H9 (cell line): ENCODE measurements at regions not wholly inside any gene's neighbourhood (a gene's known extent, or its start where the extent isn't known, plus 50 kb on each side); places are given as distances from the start of the nearest gene placed in this dataset.

Experiments
- DNase-seq: peaks from one replicate; pipeline ENCODE4 v3.0.0-alpha.2; 2017
- H2AFZ ChIP-seq: one replicate; pipeline ENCODE4 v1.6.1; 2013; ENCODE audit warnings: mild to moderate bottlenecking, low read length, control low read depth, moderate library complexity
- H2AK5ac ChIP-seq: 2 replicates; pipeline ENCODE4 v1.6.1; 2013; ENCODE audit warnings: low read length, control low read depth, mixed read lengths; ENCODE audit not compliant: insufficient read length
- H2BK120ac ChIP-seq: one replicate; pipeline ENCODE4 v1.6.1; 2013; ENCODE audit warnings: low read depth, mild to moderate bottlenecking, low read length, control low read depth, inconsistent platforms; ENCODE audit not compliant: poor library complexity, severe bottlenecking
- H2BK12ac ChIP-seq: 2 replicates; pipeline ENCODE4 v1.6.1; 2013; ENCODE audit warnings: low read length, control low read depth, mixed read lengths, low read depth; ENCODE audit not compliant: insufficient read length
- H2BK15ac ChIP-seq: 2 replicates; pipeline ENCODE4 v1.6.1; 2013; ENCODE audit warnings: low read depth, low read length, control low read depth
- H2BK20ac ChIP-seq: one replicate; pipeline ENCODE4 v1.6.1; 2013; ENCODE audit warnings: low read depth, mild to moderate bottlenecking, low read length, control low read depth, inconsistent platforms; ENCODE audit not compliant: poor library complexity, severe bottlenecking
- H2BK5ac ChIP-seq: 2 replicates; pipeline ENCODE4 v1.6.1; 2013; ENCODE audit warnings: low read length, control low read depth, mixed read lengths; ENCODE audit not compliant: insufficient read length
- H3K14ac ChIP-seq: 2 replicates; pipeline ENCODE4 v1.6.1; 2013; ENCODE audit warnings: low read length, control low read depth; ENCODE audit not compliant: insufficient read depth
- H3K18ac ChIP-seq: 2 replicates; pipeline ENCODE4 v1.6.1; 2013; ENCODE audit warnings: low read depth, mild to moderate bottlenecking, mixed read lengths, low read length, control low read depth; ENCODE audit not compliant: insufficient read length
- H3K23ac ChIP-seq: 2 replicates; pipeline ENCODE4 v1.6.1; 2013; ENCODE audit warnings: low read length, control low read depth, mixed read lengths, low read depth; ENCODE audit not compliant: insufficient read length
- H3K23me2 ChIP-seq: 2 replicates; pipeline ENCODE4 v1.6.1; 2013; ENCODE audit warnings: low read depth, mild to moderate bottlenecking, mixed read lengths, low read length, control low read depth; ENCODE audit not compliant: insufficient read length, poor library complexity, severe bottlenecking
- H3K27ac ChIP-seq: 2 replicates; pipeline ENCODE4 v1.5.1; 2013; ENCODE audit warnings: low read length, control low read depth, mixed read lengths, low read depth; ENCODE audit not compliant: insufficient read length
- H3K27me3 ChIP-seq: 2 replicates; pipeline ENCODE4 v1.6.1; 2013; ENCODE audit warnings: low read length, control low read depth, inconsistent platforms; ENCODE audit not compliant: insufficient read depth
- H3K4ac ChIP-seq: 2 replicates; pipeline ENCODE4 v1.6.1; 2013; ENCODE audit warnings: low read depth, mild to moderate bottlenecking, control low read depth, inconsistent platforms, low read length, moderate library complexity
- H3K4me1 ChIP-seq: 2 replicates; pipeline ENCODE4 v1.6.1; 2013; ENCODE audit warnings: low read length, control low read depth, inconsistent platforms; ENCODE audit not compliant: insufficient read depth
- H3K4me2 ChIP-seq: 2 replicates; pipeline ENCODE4 v1.6.1; 2013; ENCODE audit warnings: low read length, control low read depth, mixed read lengths; ENCODE audit not compliant: insufficient read length, insufficient read depth
- H3K56ac ChIP-seq: 2 replicates; pipeline ENCODE4 v1.6.1; 2013; ENCODE audit warnings: low read depth, mild to moderate bottlenecking, mixed read lengths, low read length, control low read depth; ENCODE audit not compliant: insufficient read length
- H3K79me1 ChIP-seq: 2 replicates; pipeline ENCODE4 v1.6.1; 2013; ENCODE audit warnings: low read depth, mild to moderate bottlenecking, moderate library complexity, low read length, control low read depth, inconsistent platforms; ENCODE audit not compliant: insufficient read depth, poor library complexity, severe bottlenecking
- H3K79me2 ChIP-seq: 2 replicates; pipeline ENCODE4 v1.6.1; 2013; ENCODE audit warnings: low read length, control low read depth, inconsistent platforms; ENCODE audit not compliant: insufficient read depth
- H3K9ac ChIP-seq: 2 replicates; pipeline ENCODE4 v1.6.1; 2013; ENCODE audit warnings: low read length, control low read depth, mixed read lengths; ENCODE audit not compliant: insufficient read length; ENCODE audit errors: extremely low read depth
- H3K9me3 ChIP-seq: one replicate; pipeline ENCODE4 v1.6.1; 2013; ENCODE audit warnings: low read depth, low read length, inconsistent platforms; ENCODE audit not compliant: control insufficient read depth
- H3T11ph ChIP-seq: one replicate; pipeline ENCODE4 v1.6.1; 2013; ENCODE audit warnings: mild to moderate bottlenecking, low read length, control low read depth, inconsistent platforms
- H4K20me1 ChIP-seq: one replicate; pipeline ENCODE4 v1.6.1; 2013; ENCODE audit not compliant: control insufficient read depth, insufficient read length, insufficient read depth
- H4K5ac ChIP-seq: 2 replicates; pipeline ENCODE4 v1.6.1; 2013; ENCODE audit warnings: low read depth, mild to moderate bottlenecking, mixed read lengths, low read length, control low read depth; ENCODE audit not compliant: insufficient read length
- H4K8ac ChIP-seq: replicated peaks from 2 replicates; pipeline ENCODE4 v1.6.1; 2013; ENCODE audit warnings: low read length, control low read depth, mixed read lengths, low read depth; ENCODE audit not compliant: insufficient read length
- H4K91ac ChIP-seq: 2 replicates; pipeline ENCODE4 v1.6.1; 2013; ENCODE audit warnings: low read depth, mild to moderate bottlenecking, moderate library complexity, mixed read lengths, low read length, control low read depth; ENCODE audit not compliant: insufficient read length
- H3K27ac Mint-ChIP-seq, 3 experiments: 2 replicates in 2 of 3; 3 replicates in 1 of 3; pipeline ENCODE4 v1.8.0; 2020 to 2021; ENCODE audit warnings: mixed read lengths in 3 of 3, mild to moderate bottlenecking in 1 of 3, moderate library complexity in 1 of 3
- H3K27me3 Mint-ChIP-seq: 2 replicates; pipeline ENCODE4 v1.8.0; 2021; ENCODE audit warnings: low read depth, mild to moderate bottlenecking, moderate library complexity, mixed read lengths
- H3K36me3 Mint-ChIP-seq, 3 experiments: 2 replicates in 2 of 3; 3 replicates in 1 of 3; pipeline ENCODE4 v1.8.0; 2020 to 2021; ENCODE audit warnings: low read depth in 3 of 3, mixed read lengths in 3 of 3; ENCODE audit not compliant: insufficient read depth in 1 of 3
- H3K4me1 Mint-ChIP-seq, 2 experiments: 2 replicates each; pipeline ENCODE4 v1.8.0; 2020; ENCODE audit warnings: mixed read lengths in 2 of 2
- H3K4me3 Mint-ChIP-seq, 2 experiments: 2 replicates in 1 of 2; 3 replicates in 1 of 2; pipeline ENCODE4 v1.8.0; 2020 to 2021; ENCODE audit warnings: mild to moderate bottlenecking in 2 of 2, mixed read lengths in 2 of 2, moderate library complexity in 1 of 2
- H3K9me3 Mint-ChIP-seq, 2 experiments: 2 replicates in 1 of 2; 3 replicates in 1 of 2; pipeline ENCODE4 v1.8.0; 2020; ENCODE audit warnings: mild to moderate bottlenecking in 2 of 2, mixed read lengths in 2 of 2, moderate library complexity in 1 of 2
- WGBS: extraction: QIAGEN DNeasy Blood & Tissue Kit; methylation state at CpG from one replicate; pipeline ENCODE4 v1.1.7; 2013; ENCODE audit warnings: missing lambda C conversion rate, low lambda C conversion rate, mixed read lengths; ENCODE audit not compliant: insufficient read length; ENCODE audit errors: extremely low coverage; 5-methylcytosine and 5-hydroxymethylcytosine counted together
- TF ChIP-seq, protein P1 (sequence below): fragments of 200-600 bp; sonication (generic); conservative IDR thresholded peaks from 3 replicates; pipeline ENCODE4 v1.8.0; 2021; ENCODE audit warnings: antibody characterized with exemption, mild to moderate bottlenecking

- no peak overlapping the region for H3T11ph ChIP-seq
- H4K8ac ChIP-seq: no peak overlapping the region
- H2AFZ ChIP-seq: no peak overlapping the region
- H3K23me2 ChIP-seq: no peaks in the 10 kb centered on the region
- no peak overlapping the region for H2BK20ac ChIP-seq
- H3K56ac ChIP-seq: no peak overlapping the region
- H4K91ac ChIP-seq: no peak overlapping the region
- H2BK15ac ChIP-seq: no peak overlapping the region
- no peak for DNase-seq
- no peak overlapping the region for H3K27ac ChIP-seq
- no peak overlapping the region for H2BK5ac ChIP-seq
- H2AK5ac ChIP-seq: no peak overlapping the region
- no peak overlapping the region for H3K23ac ChIP-seq
- H3K18ac ChIP-seq: no peak overlapping the region
- no peaks in the 10 kb centered on the region for H3K9me3 ChIP-seq
- H3K4me3 Mint-ChIP-seq: no peak overlapping the region
- peaks cover 12% of the 10 kb centered on the region in 2 experiments for H3K4me1 Mint-ChIP-seq
- no peaks in the 10 kb centered on the region for H3K27me3 ChIP-seq
- H3K36me3 Mint-ChIP-seq: no peaks in the 10 kb centered on the region
- H4K20me1 ChIP-seq: no peaks in the 10 kb centered on the region
- no peaks in the 10 kb centered on the region for H3K79me2 ChIP-seq
- no peak overlapping the region for H3K4me2 ChIP-seq
- no peak overlapping the region for H3K4ac ChIP-seq
- no peaks in the 10 kb centered on the region for H3K9me3 Mint-ChIP-seq
- H3K27me3 Mint-ChIP-seq: no peaks in the 10 kb centered on the region
- TF ChIP-seq, protein P1, sequence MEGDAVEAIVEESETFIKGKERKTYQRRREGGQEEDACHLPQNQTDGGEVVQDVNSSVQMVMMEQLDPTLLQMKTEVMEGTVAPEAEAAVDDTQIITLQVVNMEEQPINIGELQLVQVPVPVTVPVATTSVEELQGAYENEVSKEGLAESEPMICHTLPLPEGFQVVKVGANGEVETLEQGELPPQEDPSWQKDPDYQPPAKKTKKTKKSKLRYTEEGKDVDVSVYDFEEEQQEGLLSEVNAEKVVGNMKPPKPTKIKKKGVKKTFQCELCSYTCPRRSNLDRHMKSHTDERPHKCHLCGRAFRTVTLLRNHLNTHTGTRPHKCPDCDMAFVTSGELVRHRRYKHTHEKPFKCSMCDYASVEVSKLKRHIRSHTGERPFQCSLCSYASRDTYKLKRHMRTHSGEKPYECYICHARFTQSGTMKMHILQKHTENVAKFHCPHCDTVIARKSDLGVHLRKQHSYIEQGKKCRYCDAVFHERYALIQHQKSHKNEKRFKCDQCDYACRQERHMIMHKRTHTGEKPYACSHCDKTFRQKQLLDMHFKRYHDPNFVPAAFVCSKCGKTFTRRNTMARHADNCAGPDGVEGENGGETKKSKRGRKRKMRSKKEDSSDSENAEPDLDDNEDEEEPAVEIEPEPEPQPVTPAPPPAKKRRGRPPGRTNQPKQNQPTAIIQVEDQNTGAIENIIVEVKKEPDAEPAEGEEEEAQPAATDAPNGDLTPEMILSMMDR: no peak
- no CpG with 5 or more reads among the region's 2 CpGs for WGBS
- no peaks in the 10 kb centered on the region for H3K4me1 ChIP-seq
- no peak overlapping the region for H3K9ac ChIP-seq
- no peak overlapping the region for H3K27ac Mint-ChIP-seq
- no peak overlapping the region for H2BK12ac ChIP-seq
- H3K14ac ChIP-seq: no peak overlapping the region
- H2BK120ac ChIP-seq: no peak overlapping the region
- H3K79me1 ChIP-seq: no peaks in the 10 kb centered on the region
- no peak overlapping the region for H4K5ac ChIP-seq
These were observed 625.4 kb upstream of the TBL1XR1 start for GRCh38 chr3:177822681-177823096.
